Omental fat pad (tissue), 3 donors: ENCODE measurements at regions not wholly inside any gene's neighbourhood (a gene's known extent, or its start where the extent isn't known, plus 50 kb on each side); places are given as distances from the start of the nearest gene placed in this dataset.

Experiments used
- ATAC-seq: fragments of 150-250 bp; one replicate; pipeline ENCODE4 v1.9.1; 2016; ENCODE audit warnings: mild to moderate bottlenecking, moderate library complexity; ENCODE audit not compliant: low FRiP score
- DNase-seq: peaks from one replicate; pipeline ENCODE4 v3.0.0-alpha.2; 2019; ENCODE audit warnings: low spot score
- TF ChIP-seq, protein P1 (sequence below), 3 donors: fragments of 450-650 bp; IDR thresholded peaks; one replicate each; pipeline ENCODE4 v1.5.1; 2016 to 2017; ENCODE audit warnings: antibody characterized with exemption in 3 of 3, mild to moderate bottlenecking in 3 of 3, moderate library complexity in 2 of 3

- no peak for ATAC-seq
- no peak for DNase-seq
- TF ChIP-seq, protein P1, sequence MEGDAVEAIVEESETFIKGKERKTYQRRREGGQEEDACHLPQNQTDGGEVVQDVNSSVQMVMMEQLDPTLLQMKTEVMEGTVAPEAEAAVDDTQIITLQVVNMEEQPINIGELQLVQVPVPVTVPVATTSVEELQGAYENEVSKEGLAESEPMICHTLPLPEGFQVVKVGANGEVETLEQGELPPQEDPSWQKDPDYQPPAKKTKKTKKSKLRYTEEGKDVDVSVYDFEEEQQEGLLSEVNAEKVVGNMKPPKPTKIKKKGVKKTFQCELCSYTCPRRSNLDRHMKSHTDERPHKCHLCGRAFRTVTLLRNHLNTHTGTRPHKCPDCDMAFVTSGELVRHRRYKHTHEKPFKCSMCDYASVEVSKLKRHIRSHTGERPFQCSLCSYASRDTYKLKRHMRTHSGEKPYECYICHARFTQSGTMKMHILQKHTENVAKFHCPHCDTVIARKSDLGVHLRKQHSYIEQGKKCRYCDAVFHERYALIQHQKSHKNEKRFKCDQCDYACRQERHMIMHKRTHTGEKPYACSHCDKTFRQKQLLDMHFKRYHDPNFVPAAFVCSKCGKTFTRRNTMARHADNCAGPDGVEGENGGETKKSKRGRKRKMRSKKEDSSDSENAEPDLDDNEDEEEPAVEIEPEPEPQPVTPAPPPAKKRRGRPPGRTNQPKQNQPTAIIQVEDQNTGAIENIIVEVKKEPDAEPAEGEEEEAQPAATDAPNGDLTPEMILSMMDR (IDR thresholded peaks at IDR 0.05), result no peak
Measured at GRCh38 chr7:18312482-18312881, 183.1 kb upstream of the HDAC9 start.

DNA sequence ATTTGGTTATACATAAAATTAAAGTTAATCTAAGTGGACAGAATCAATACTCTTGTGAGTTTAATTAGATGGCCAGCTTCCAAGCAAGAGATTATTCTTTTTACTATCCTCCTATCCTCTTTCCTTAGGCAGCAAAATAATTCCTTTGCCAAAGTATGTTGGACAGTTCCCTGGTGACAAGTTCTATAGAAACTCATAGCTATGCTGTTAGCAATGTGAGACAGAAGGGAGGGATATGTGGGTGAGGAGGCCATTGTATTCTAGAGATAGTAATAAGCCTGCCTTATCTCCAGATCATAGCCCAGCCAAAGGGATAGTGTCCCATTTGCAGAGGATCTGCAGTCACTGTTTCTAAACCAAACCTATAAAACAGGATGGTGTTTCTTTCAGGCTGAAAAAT, 181.6 kb upstream of the HDAC9 start:
- no peak for DNase-seq
- no peak for ATAC-seq
- TF ChIP-seq, protein P1 (IDR thresholded peaks at IDR 0.05), result no peak

- TF ChIP-seq, protein P1 (IDR thresholded peaks at IDR 0.05), result no peak
- ATAC-seq, result no peak
- DNase-seq, result no peak
Measured at GRCh38 chr7:18315241-18315640, 180.3 kb upstream of the HDAC9 start.

- DNase-seq, result no peak
- TF ChIP-seq, protein P1 (IDR thresholded peaks at IDR 0.05), result no peak
- no peak for ATAC-seq
Measured at GRCh38 chr7:18317941-18318340, 177.6 kb upstream of the HDAC9 start.

DNA sequence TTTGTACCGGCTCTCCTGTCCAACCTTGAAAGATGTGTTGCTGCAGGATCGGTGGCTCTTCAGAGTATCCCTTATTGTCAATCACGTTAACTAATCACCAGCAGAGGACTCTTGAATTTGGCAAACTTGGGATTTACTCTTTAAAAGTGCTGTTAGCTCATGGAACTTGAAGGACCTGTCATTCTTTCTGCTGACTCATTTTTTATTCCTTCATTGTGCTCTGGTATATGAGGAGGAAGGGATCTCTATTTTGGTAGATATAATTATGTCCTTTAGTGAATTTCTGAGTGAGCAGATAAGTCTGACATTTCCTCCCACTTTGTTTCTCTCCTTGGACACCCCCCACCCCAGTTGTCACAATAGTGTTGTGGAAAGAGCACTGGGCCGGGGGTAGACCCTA, 175.1 kb upstream of the HDAC9 start:
- no peak for ATAC-seq

DNA sequence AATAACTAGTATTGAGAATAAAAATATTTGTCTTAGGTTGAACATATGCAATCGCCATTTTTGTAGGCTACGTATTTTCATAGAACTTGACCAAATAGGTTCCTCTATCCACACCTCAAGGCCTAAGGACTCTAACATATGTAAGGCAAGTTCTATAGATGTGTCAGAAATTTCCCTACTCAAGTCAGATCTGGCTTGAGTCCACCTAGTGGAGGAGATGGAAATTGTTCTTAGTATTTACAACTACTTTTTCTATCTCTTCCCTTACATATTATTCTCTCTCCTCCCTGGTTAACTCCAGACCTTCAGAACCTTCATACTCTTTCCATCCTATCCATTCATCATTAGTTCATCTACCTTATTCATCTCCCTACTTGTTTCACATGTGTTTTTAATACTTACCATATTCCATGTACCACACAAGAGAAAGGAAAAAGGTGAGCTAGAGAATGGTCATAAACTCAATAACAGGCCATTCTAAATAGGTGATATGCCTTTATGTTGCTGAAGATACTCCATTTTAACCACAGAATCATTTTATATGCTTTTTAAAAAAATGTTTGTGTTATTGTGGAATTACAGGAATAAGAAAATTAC, 174.5 kb upstream of the HDAC9 start:
- no peak for DNase-seq
- TF ChIP-seq, protein P1 (IDR thresholded peaks at IDR 0.05), result no peak
- no peak for ATAC-seq

More for the DNA sequence above, 175.1 kb upstream of the HDAC9 start:
- TF ChIP-seq, protein P1 (IDR thresholded peaks at IDR 0.05), result no peak
- DNase-seq, result no peak

- DNase-seq, result no peak
- no peak for ATAC-seq
- TF ChIP-seq, protein P1 (IDR thresholded peaks at IDR 0.05), result no peak
Measured at GRCh38 chr7:18330548-18330947, 165.0 kb upstream of the HDAC9 start.
